ENCODE measurements at regions not wholly inside any gene's neighbourhood (a gene's known extent, or its start where the extent isn't known, plus 50 kb on each side); places are given as distances from the start of the nearest gene placed in this dataset.

DNA sequence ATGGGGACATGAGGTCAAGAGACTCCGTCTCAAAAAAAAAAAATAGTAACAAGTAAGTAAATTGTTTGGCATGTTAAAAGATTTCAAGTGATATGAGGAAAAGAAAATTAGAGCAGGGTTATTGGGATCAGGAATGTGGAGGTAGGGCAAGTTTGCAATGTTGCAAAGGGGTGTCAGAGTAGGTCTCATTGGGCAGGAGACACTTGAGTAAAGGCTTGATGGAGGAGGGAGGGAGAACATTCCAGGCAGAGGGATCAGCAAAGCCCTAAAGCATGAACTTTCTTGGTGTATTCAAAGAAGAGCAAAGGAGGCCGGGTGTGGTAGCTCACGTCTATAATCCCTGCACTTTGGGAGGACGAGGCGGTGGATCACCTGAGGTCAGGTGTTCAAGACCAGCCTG, 87.1 kb upstream of the HAND1 start:
- DNase-seq (ENCODE audit: low spot score) = no peak
- Histone ChIP-seq H3K27me3 (ENCODE audit: control insufficient read depth in 4 of 4, insufficient read depth in 4 of 4, low read length in 3 of 4) (peaks cover 0 to 5% (median 0%) of the 10 kb centered on the region in 4 donors), H3K4me1 (ENCODE audit: control insufficient read depth in 4 of 4, insufficient read depth in 4 of 4, low read length in 3 of 4) (no peaks in the 10 kb centered on the region), H3K36me3 (ENCODE audit: control insufficient read depth in 4 of 4, insufficient read depth in 3 of 4, low read depth in 1 of 4, low read length in 3 of 4) (no peaks in the 10 kb centered on the region), H3K9me3 (ENCODE audit: control insufficient read depth in 4 of 4, low read length in 3 of 4) (no peaks in the 10 kb centered on the region), H3K9ac (ENCODE audit: low read depth in 1 of 2, low read length in 2 of 2) (no peak overlapping the region), H3K4me3 (ENCODE audit: low read depth in 1 of 3, low read length in 3 of 3) (no peak overlapping the region), H3K27ac (ENCODE audit: low read depth in 1 of 2, low read length in 2 of 2) (no peak overlapping the region)
- WGBS = 92% methylated on average over 5 of the region's 5 CpGs
- no peak for TF ChIP-seq NR2F2 (IDR thresholded peaks at IDR 0.05)

DNA sequence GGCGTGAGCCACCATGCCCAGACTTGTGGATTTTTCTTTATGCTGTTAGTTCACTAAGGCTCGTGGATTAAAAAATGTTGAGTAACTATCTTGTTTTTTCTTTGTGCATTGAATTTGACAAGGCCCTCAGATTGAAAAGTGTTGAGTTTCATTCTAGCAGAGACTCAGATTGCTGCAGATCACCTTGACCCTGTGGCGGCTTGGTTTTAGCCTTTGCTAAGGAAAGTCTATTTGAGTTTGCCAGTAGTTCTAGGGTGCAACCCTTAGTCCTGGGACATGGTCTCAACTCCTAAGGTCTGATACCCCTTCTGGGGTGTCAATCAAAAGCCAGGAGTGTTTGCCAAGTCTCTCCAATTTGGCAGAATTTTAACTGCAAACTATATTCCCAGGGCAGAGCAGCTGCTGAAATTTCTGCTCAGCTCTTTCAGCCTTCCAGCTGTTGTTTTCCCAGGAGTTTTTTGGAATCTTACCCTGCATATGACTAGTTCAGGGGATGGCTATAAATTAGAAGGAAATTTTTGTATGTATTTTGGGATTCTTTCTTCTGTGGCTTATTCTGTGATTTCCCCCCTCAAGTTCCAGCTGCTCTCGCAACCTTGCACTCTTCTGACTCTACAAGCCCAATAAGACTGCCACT, 84.3 kb upstream of the HAND1 start:
- TF ChIP-seq NR2F2 (IDR thresholded peaks at IDR 0.05) (no peak), HNF4A (conservative IDR thresholded peaks at IDR 0.05) (no peak), FOXA2 (IDR thresholded peaks at IDR 0.05) (no peak), GABPA (IDR thresholded peaks at IDR 0.05 in 1 of 2, conservative IDR thresholded peaks at IDR 0.05 in 1 of 2) (no peak), HNF4G (IDR thresholded peaks at IDR 0.05) (no peak), RXRA (IDR thresholded peaks at IDR 0.05) (no peak), JUND (IDR thresholded peaks at IDR 0.05) (no peak), RAD21 (IDR thresholded peaks at IDR 0.05) (no peak)
- TF ChIP-seq, protein P1, sequence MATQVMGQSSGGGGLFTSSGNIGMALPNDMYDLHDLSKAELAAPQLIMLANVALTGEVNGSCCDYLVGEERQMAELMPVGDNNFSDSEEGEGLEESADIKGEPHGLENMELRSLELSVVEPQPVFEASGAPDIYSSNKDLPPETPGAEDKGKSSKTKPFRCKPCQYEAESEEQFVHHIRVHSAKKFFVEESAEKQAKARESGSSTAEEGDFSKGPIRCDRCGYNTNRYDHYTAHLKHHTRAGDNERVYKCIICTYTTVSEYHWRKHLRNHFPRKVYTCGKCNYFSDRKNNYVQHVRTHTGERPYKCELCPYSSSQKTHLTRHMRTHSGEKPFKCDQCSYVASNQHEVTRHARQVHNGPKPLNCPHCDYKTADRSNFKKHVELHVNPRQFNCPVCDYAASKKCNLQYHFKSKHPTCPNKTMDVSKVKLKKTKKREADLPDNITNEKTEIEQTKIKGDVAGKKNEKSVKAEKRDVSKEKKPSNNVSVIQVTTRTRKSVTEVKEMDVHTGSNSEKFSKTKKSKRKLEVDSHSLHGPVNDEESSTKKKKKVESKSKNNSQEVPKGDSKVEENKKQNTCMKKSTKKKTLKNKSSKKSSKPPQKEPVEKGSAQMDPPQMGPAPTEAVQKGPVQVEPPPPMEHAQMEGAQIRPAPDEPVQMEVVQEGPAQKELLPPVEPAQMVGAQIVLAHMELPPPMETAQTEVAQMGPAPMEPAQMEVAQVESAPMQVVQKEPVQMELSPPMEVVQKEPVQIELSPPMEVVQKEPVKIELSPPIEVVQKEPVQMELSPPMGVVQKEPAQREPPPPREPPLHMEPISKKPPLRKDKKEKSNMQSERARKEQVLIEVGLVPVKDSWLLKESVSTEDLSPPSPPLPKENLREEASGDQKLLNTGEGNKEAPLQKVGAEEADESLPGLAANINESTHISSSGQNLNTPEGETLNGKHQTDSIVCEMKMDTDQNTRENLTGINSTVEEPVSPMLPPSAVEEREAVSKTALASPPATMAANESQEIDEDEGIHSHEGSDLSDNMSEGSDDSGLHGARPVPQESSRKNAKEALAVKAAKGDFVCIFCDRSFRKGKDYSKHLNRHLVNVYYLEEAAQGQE (IDR thresholded peaks at IDR 0.05) = no peak
- DNase-seq (ENCODE audit: low spot score) = no peak
- Histone ChIP-seq H3K9me3 (ENCODE audit: control insufficient read depth in 4 of 4, low read length in 3 of 4) (no peaks in the 10 kb centered on the region), H3K9ac (ENCODE audit: low read depth in 1 of 2, low read length in 2 of 2) (no peak overlapping the region), H3K27ac (ENCODE audit: low read depth in 1 of 2, low read length in 2 of 2) (no peak overlapping the region), H3K4me1 (ENCODE audit: control insufficient read depth in 4 of 4, insufficient read depth in 4 of 4, low read length in 3 of 4) (no peaks in the 10 kb centered on the region), H3K27me3 (ENCODE audit: control insufficient read depth in 4 of 4, insufficient read depth in 4 of 4, low read length in 3 of 4) (peaks cover 0 to 5% (median 0%) of the 10 kb centered on the region in 4 donors), H3K36me3 (ENCODE audit: control insufficient read depth in 4 of 4, insufficient read depth in 3 of 4, low read depth in 1 of 4, low read length in 3 of 4) (no peaks in the 10 kb centered on the region), H3K4me3 (ENCODE audit: low read depth in 1 of 3, low read length in 3 of 3) (no peak overlapping the region)
- WGBS = 91% methylated on average over 4 of the region's 4 CpGs

DNA sequence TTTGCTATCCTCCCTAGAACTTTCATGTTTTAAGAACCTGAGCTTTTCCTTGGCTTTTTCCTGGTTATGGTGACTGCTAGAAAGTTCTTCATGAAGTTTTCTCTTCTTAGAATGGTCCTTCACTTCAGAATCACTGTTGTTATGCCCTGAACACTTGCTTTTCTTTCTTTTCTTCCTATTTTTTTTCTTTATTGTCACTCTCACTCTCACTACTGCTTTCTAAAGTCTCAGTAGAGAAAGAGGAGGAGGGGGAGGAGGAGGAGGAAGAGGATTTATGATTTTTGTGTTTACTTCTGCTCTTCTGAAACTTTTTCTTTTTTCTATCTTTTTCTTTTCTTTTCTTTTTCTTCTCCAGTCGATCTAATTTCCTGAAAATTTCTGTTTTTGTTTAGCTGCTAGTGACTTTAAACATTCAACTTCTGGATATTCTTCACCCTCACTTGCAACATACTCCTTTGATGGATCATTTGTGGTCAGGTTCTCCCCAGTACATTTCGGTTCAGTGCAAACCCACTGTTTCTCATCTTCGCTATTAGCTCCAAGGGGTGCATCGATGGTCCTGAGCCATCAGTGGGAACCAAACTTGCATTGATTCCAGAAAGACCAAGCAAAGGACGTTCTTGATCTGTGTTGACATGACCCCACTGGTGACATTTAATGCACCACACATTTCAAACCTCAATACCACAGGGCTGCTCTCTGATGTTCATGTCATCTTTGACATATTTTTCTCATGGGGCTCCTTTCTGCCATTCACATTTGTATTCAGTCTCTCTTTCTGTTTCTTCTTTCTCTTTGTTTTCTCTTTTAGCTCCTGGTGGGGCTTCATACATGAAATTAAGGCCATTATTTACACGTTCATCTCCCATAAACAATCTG, 81.6 kb upstream of the HAND1 start:
- no peak overlapping the region for H3K27ac ChIP-seq (ENCODE audit: low read depth in 1 of 2, low read length in 2 of 2)
- H3K27me3 ChIP-seq (ENCODE audit: control insufficient read depth in 4 of 4, insufficient read depth in 4 of 4, low read length in 3 of 4) = peaks cover 0 to 2% (median 0%) of the 10 kb centered on the region in 4 donors
- H3K9ac ChIP-seq (ENCODE audit: low read depth in 1 of 2, low read length in 2 of 2) = no peak overlapping the region
- WGBS = 72% methylated on average over 6 of the region's 6 CpGs
- TF ChIP-seq GABPA (IDR thresholded peaks at IDR 0.05 in 1 of 2, conservative IDR thresholded peaks at IDR 0.05 in 1 of 2) (no peak), NR2F2 (IDR thresholded peaks at IDR 0.05) (no peak)
- no peaks in the 10 kb centered on the region for H3K4me1 ChIP-seq (ENCODE audit: control insufficient read depth in 4 of 4, insufficient read depth in 4 of 4, low read length in 3 of 4)
- no peaks in the 10 kb centered on the region for H3K36me3 ChIP-seq (ENCODE audit: control insufficient read depth in 4 of 4, insufficient read depth in 3 of 4, low read depth in 1 of 4, low read length in 3 of 4)
- H3K9me3 ChIP-seq (ENCODE audit: control insufficient read depth in 4 of 4, low read length in 3 of 4) = no peaks in the 10 kb centered on the region
- H3K4me3 ChIP-seq (ENCODE audit: low read depth in 1 of 3, low read length in 3 of 3) = no peak overlapping the region
- DNase-seq (ENCODE audit: low spot score) = no peak

Measured in liver (tissue), 7 donors.